Fibroblast of skin of left biceps (primary cell): ENCODE measurements at regions not wholly inside any gene's neighbourhood (a gene's known extent, or its start where the extent isn't known, plus 50 kb on each side); places are given as distances from the start of the nearest gene placed in this dataset.

Source experiments
- DNase-seq, 2 experiments: peaks; one replicate each; pipeline ENCODE4 v3.0.0-alpha.2; 2013; ENCODE audit warnings: low read depth in 2 of 2

GRCh38 chr3:15952543-15953175 is 154.9 kb upstream of the ANKRD28 start:
- DNase-seq, result no peak

DNA sequence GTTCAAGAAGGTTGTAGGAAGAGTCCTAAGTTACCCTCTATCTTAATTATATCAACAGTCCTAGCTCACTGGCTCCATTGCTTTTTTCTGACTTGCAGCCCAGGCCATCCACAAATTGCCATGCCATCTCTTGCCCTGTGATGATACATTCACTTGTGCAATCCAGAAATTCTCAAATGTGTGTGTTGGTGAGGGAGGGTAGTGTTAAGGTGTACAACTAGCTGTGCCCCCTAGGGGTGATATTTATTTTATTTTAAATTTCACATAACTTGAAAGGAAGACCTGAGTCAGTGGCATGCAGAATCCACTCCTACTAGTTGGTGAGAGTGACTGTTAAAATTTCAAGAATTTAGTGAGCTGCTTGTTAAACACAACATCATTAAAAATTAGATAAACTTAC is 156.1 kb upstream of the ANKRD28 start:
- DNase-seq, result no peak

GRCh38 chr3:15955968-15956367 is 158.2 kb upstream of the ANKRD28 start:
- no peak for DNase-seq

DNA sequence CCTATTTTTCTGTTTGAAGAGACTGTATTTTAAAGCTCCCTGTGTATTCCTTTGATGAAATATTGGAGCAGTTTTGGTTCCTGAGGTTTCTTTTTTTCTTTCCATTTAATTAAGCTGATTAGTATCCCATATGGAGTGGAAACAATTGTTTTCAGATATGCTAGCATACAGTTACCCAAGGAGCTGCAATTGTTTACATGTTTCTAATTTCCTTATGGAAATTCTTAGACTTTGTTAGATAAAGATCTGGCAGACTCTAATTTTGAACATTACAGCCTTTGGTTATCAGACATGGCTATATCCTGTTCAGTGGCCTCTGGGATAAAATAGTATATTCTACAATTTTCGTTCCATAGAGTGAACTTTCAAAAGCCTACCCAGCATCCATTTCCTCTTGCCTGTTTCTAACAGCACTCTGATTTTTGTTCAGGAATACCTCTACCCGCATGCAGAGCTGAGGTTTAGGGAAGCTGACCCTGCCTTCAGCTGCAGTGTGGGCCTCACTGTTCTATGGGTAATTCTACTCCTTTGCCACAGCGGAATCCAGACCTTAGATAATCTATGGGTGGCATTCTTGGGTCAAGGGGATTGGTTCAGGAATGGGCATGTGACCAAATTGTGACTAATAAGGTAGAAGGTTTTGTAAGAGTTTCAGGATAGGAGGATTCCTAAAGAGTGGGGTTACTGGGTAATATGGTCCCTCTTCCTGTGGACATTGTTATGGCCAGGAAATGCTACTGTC is 161.1 kb upstream of the ANKRD28 start:
- DNase-seq, result no peak

- peak in 1 of 2 experiments; percentile 25 for DNase-seq
Observed at GRCh38 chr3:15959434-15959811, 161.6 kb upstream of the ANKRD28 start.

DNA sequence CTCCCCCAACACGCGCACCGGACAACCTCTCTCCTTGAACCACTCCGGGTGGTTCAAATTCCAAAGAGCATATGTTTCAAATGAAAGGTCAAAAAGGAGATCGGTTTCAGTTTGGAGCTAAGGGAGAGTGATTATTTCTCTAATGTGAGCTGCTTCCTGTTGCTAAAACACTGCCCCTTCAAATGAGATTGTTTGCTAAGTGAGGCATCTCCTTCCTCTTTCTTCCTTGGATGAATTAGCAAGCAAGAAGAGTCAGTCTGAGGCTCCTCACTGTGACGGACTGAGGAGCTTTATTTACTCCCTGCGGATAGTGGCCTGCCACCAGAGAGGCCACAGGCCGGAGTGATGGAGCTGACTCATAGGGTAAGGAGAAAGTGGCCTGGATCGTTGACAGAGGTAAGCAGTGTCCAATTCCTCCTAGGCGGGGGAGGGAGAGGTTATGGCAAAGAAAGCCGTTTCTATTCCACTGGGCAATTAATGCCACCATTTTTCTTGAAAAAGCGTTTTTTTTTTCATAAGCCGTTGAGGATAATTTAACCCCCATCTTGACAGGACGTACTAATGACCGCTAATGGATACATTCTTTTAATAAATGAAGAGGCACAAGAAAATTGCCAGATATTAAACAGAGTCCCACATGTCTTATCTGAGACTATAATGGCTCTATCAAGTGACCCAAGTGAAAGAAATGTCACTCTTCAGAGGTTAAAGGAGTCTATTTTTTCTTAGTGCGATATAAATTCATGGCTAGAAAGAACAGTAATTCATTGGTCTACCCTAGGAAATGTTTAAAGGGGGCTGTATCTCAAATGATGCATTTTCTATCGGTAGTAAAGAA is 167.0 kb upstream of the ANKRD28 start:
- DNase-seq, result peak in 1 of 2 experiments; percentile 15

DNA sequence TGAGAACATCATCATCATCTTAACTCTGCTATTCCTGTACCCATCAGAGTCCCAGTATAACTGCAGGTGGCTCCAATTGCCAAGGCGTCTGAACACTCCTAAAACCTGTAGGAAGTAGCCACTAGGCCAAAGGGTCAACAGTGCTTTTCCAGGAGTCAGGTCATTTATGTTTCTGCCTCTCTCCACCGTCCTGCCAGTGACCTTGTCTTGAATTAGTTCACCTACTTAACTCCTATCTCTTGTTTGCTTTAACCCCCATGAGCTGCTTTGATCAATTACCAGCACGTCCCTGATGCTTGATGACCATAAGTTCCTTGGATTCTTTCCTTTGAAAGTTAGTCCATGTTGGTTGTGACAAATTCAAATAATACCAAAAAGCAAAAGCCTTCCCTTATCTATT is 169.8 kb upstream of the ANKRD28 start:
- no peak for DNase-seq

- DNase-seq, result no peak
Observed at GRCh38 chr3:15969874-15970640, 172.3 kb upstream of the ANKRD28 start.

- no peak for DNase-seq
Observed at GRCh38 chr3:15973414-15973813, 175.6 kb upstream of the ANKRD28 start.

- DNase-seq, result no peak
Observed at GRCh38 chr3:15973940-15974339, 176.2 kb upstream of the ANKRD28 start.

DNA sequence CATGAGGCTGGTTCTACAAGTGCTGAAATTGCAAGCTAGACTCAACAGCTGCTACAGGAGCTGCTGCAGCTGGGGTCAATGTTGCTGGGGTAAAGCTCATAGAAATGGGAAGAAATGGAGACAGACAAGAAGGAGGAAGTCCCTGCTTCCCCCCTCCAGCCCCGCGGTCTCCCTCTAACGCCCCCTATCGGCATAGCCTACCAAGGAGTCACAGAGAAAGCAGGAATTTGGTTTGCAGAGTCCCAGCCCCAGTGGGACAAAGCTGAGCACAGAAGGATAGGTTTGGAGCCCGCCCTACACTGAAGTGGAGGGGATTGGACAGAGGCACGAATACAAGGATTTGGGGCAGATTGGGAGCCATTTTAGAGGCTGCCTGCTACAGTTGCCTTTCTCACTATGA is 176.9 kb upstream of the ANKRD28 start:
- no peak for DNase-seq

GRCh38 chr3:15976524-15976923 is 178.7 kb upstream of the ANKRD28 start:
- no peak for DNase-seq

GRCh38 chr3:15977090-15977489 is 179.3 kb upstream of the ANKRD28 start:
- no peak for DNase-seq

DNA sequence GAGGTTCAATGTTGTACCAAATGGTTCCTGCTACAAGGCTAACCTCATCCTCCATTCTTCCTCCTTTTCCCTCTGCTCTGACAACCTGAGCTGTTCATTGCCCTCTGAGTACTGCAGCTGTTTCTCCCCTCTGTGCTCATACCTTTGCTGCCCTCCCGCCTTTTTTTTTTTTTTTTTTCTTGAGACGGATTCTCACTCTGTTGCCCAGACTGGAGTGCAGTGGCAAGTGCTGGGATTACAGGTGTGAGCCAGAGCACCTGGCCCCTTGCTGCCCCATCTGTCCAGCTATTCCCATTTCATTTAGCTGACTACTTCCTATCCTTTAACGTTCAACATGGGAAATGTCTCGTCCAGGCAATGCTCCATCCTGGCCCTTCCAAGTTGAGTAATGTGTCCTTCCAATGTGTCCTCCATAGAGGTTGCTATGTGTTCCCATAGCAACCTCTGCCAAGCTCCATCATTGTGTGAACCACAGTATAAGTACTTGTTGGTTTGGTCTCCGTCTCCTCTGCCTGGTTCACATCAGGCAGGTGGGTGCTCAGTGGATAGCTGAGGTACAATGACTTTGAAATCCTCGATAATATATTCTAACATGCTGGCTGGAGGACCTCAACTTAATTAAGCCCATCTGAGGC is 179.9 kb upstream of the ANKRD28 start:
- no peak for DNase-seq

- no peak for DNase-seq
Observed at GRCh38 chr3:15978801-15979200, 181.0 kb upstream of the ANKRD28 start.

- no peak for DNase-seq
Observed at GRCh38 chr3:15979495-15979894, 181.7 kb upstream of the ANKRD28 start.

- no peak for DNase-seq
Observed at GRCh38 chr3:15979900-15980299, 182.1 kb upstream of the ANKRD28 start.

GRCh38 chr3:15982243-15982642 is 184.5 kb upstream of the ANKRD28 start:
- DNase-seq, result no peak

DNA sequence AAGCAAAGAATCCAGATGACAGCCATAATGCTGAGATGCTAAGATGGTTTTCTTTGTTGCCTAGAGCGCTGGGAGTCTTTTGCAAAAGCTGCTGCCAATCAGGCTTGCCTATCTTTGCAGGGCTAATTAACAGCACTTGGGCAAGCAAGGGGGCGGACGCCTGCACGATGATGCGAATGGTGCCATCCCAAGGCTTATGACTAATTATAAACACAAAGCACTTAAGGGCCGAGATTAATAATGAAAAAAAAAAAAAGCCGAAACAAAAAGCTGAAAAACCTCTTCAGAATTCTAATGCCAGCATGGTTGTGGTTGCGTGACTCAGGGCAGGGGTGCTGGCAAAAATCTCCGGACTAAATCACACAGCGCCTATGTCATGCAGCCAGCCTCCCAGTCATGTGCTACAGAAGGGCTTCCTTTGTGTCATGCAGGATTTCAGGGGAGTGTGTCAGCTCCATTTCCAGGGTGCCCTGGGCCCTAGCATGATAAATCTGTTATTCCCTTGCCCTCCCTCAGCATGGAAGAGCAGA is 185.0 kb upstream of the ANKRD28 start:
- DNase-seq, result peak; percentile 59 to 67

DNA sequence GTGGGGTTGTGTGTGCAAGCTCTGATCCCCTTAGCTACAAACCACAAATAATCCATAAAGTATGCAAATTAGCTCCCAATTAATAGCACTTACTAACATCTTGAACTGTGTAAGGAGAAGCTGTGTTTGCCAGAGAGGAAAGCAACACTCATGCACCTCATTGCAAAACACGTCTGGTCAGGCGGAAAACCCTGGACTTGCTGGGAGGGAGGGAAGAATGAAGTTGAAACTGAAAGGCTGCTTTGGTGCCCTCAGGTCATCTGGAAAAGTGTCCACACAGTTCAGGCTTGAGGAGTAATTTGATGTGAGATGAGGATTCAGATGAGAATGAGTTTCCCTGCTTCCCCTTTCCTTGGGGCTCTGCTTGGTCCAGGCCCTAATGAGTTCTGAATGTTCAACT is 185.5 kb upstream of the ANKRD28 start:
- DNase-seq, result peak in 1 of 2 experiments; percentile 23

DNA sequence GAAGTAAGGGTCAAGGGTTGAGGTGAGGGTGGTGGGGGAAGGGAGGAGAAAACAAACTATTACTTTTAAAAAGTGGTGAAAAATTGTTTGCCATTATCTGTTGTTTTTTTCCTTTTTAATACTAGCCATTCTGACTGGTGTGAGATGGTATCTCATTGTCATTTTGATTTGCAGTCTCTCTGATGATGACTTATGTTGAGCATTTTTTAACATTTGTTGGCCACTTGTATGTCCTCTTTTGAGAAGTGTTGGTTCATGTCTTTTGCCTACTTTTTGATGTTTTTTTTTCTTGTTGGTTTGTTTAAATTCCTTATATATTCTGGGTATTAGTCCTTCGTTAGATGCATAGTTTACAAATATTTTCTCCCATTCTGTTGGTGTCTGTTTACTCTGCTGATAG is 185.9 kb upstream of the ANKRD28 start:
- DNase-seq, result no peak
